ENCODE measurements at regions not wholly inside any gene's neighbourhood (a gene's known extent, or its start where the extent isn't known, plus 50 kb on each side); places are given as distances from the start of the nearest gene placed in this dataset.

DNA sequence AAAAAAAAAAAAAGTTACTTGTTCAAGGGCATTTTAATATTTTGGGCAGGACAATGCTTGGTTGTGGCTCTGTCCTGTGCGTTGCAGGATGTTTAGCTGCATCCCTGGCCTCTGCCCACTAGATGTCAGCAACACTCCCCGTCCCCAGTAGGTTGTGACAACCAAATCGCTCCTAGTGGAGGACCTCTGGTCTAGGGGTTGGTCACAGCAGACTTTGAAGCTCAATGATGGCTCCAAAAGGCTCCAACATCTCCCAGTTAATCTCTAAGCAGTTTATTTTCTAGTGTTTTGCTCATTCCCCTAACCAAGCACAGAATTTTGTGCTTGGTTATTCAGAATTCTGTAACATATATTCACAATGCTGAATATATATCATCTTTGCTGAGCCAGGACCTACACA, 67.0 kb downstream of the CHRNA1 start:
- Histone ChIP-seq H3K4me3 (ENCODE audit: low read length) (no peak overlapping the region), H3K36me3 (ENCODE audit: control insufficient read depth, insufficient read depth, low read length) (no peaks in the 10 kb centered on the region), H3K4me1 (ENCODE audit: control insufficient read depth, insufficient read depth, low read length) (no peaks in the 10 kb centered on the region), H3K9ac (ENCODE audit: low read length) (no peak overlapping the region), H3K9me3 (ENCODE audit: control insufficient read depth, low read length) (no peaks in the 10 kb centered on the region), H3K27me3 (ENCODE audit: control insufficient read depth, insufficient read depth, low read length) (peaks cover 2% of the 10 kb centered on the region)

DNA sequence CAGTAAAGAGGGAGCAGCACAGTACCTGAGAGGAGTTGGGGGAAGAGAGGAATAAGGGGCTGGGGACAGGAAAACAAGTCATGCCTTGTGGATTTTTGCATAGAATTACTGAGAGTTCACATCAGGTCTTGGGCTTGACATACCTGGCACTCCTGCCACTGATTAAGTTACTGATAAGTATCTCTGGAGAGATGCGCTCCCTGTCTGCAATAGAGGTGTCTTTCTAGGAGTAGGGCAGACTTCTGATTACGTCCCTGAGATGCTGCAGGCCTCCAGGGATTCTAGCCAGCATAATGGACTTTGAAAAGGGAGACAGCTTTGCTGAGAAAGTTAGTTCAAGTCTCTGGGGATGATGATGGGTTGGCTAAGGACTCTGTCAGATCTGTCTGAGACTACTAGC, 69.4 kb downstream of the CHRNA1 start:
- no peaks in the 10 kb centered on the region for H3K4me1 ChIP-seq (ENCODE audit: control insufficient read depth, insufficient read depth, low read length)
- no peak overlapping the region for H3K4me3 ChIP-seq (ENCODE audit: low read length)
- H3K9me3 ChIP-seq (ENCODE audit: control insufficient read depth, low read length): no peaks in the 10 kb centered on the region
- no peak overlapping the region for H3K9ac ChIP-seq (ENCODE audit: low read length)
- no peaks in the 10 kb centered on the region for H3K36me3 ChIP-seq (ENCODE audit: control insufficient read depth, insufficient read depth, low read length)
- H3K27me3 ChIP-seq (ENCODE audit: control insufficient read depth, insufficient read depth, low read length): peaks cover 6% of the 10 kb centered on the region

DNA sequence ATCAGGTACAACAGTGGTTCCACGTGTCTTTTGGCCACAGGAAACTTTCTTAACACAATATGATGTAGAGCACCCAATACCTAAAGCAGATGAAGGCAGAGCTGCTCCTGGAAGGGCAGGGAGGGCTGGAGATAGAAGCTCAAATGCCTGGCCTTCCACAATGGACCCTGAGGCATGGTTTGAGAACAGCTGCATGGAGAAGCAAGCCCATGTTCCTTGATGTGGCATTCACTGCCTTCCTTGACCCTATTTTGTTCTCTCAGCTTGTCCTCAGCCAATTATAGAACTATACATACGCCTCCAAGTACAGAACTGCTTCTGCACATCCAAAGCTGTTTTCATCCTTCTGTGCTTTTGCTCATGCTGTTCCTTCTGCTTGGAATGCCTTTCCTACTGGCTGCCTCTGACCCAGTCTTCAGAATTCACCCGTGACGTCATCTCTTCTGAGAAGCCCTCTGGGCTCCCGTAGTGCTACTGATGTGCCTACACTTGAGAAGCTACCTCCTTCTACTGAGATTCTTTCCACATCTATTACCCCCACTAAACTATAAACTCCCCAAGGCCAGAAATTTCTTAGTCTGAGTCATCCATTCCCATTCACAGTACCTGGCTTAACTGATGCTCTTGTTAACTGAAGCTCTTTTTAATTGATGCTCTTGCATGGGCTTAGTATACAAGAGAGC, 69.9 kb downstream of the CHRNA1 start:
- Histone ChIP-seq H3K4me3 (ENCODE audit: low read length) (no peak overlapping the region), H3K9me3 (ENCODE audit: control insufficient read depth, low read length) (no peaks in the 10 kb centered on the region), H3K36me3 (ENCODE audit: control insufficient read depth, insufficient read depth, low read length) (no peaks in the 10 kb centered on the region), H3K4me1 (ENCODE audit: control insufficient read depth, insufficient read depth, low read length) (no peaks in the 10 kb centered on the region), H3K27me3 (ENCODE audit: control insufficient read depth, insufficient read depth, low read length) (peaks cover 6% of the 10 kb centered on the region), H3K9ac (ENCODE audit: low read length) (no peak overlapping the region)

DNA sequence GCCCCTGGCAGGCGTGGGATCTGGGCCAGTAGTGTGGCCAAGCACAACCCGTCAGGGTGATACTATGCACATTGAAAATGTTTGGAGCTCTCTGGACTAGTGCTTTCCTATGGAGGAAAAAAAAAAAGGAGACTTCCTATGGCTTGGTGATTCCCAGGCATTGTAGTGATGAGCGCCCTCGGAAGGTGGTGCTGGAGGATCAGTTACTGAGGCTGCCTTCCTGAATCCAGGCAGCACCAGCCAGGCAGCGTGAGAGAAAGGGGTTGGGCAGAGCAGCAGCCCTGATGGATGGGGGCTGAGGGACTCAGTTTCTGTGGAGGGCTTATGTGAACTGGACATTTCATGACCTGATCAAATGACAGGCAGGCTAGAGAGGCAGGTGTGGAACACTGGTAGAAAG, 70.9 kb downstream of the CHRNA1 start:
- H3K4me3 ChIP-seq (ENCODE audit: low read length): no peak overlapping the region
- H3K36me3 ChIP-seq (ENCODE audit: control insufficient read depth, insufficient read depth, low read length): no peaks in the 10 kb centered on the region
- no peaks in the 10 kb centered on the region for H3K9me3 ChIP-seq (ENCODE audit: control insufficient read depth, low read length)
- H3K27me3 ChIP-seq (ENCODE audit: control insufficient read depth, insufficient read depth, low read length): peaks cover 6% of the 10 kb centered on the region
- no peak overlapping the region for H3K9ac ChIP-seq (ENCODE audit: low read length)
- H3K4me1 ChIP-seq (ENCODE audit: control insufficient read depth, insufficient read depth, low read length): no peaks in the 10 kb centered on the region

GRCh38 chr2:174692256-174692919, 71.9 kb downstream of the CHRNA1 start:
- H3K9ac ChIP-seq (ENCODE audit: low read length): no peak overlapping the region
- no peak overlapping the region for H3K4me3 ChIP-seq (ENCODE audit: low read length)
- no peaks in the 10 kb centered on the region for H3K9me3 ChIP-seq (ENCODE audit: control insufficient read depth, low read length)
- H3K4me1 ChIP-seq (ENCODE audit: control insufficient read depth, insufficient read depth, low read length): no peaks in the 10 kb centered on the region
- H3K36me3 ChIP-seq (ENCODE audit: control insufficient read depth, insufficient read depth, low read length): no peaks in the 10 kb centered on the region
- peaks cover 6% of the 10 kb centered on the region for H3K27me3 ChIP-seq (ENCODE audit: control insufficient read depth, insufficient read depth, low read length)

DNA sequence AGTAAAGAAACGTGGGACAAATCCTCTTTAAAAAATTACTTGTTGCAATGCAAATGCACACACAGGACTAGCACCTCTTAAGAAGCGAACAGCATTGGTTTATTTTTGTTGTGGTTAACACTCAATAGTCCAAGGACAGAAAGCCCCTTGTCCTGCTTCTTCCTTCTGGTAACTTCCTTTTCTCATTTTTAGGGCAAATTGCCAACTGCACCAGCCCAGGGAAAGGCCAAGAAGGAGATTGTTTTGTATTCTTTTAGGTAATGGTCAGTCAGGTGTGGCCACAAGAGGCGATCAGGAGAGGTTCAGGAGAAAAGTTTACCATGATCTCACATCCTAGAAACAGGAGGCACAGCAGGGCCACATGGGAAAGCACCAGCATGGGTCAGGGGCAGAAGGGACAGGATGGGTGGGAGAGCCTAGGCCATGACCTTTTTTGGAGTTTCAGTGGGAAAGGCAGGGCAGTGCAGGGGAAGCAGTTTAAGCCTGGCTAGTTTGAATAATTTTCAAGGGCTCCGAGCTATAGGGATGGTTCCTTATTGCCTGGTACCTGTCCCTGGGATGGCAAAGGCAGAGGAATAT, 73.0 kb downstream of the CHRNA1 start:
- Histone ChIP-seq H3K9me3 (ENCODE audit: control insufficient read depth, low read length) (no peaks in the 10 kb centered on the region), H3K4me1 (ENCODE audit: control insufficient read depth, insufficient read depth, low read length) (no peaks in the 10 kb centered on the region), H3K4me3 (ENCODE audit: low read length) (no peak overlapping the region), H3K9ac (ENCODE audit: low read length) (no peak overlapping the region), H3K36me3 (ENCODE audit: control insufficient read depth, insufficient read depth, low read length) (no peaks in the 10 kb centered on the region), H3K27me3 (ENCODE audit: control insufficient read depth, insufficient read depth, low read length) (peaks cover 6% of the 10 kb centered on the region)

GRCh38 chr2:174690026-174690425, 74.2 kb downstream of the CHRNA1 start:
- H3K4me1 ChIP-seq (ENCODE audit: control insufficient read depth, insufficient read depth, low read length): no peaks in the 10 kb centered on the region
- no peak overlapping the region for H3K4me3 ChIP-seq (ENCODE audit: low read length)
- H3K36me3 ChIP-seq (ENCODE audit: control insufficient read depth, insufficient read depth, low read length): no peaks in the 10 kb centered on the region
- H3K9me3 ChIP-seq (ENCODE audit: control insufficient read depth, low read length): no peaks in the 10 kb centered on the region
- peaks cover 6% of the 10 kb centered on the region for H3K27me3 ChIP-seq (ENCODE audit: control insufficient read depth, insufficient read depth, low read length)
- no peak overlapping the region for H3K9ac ChIP-seq (ENCODE audit: low read length)

DNA sequence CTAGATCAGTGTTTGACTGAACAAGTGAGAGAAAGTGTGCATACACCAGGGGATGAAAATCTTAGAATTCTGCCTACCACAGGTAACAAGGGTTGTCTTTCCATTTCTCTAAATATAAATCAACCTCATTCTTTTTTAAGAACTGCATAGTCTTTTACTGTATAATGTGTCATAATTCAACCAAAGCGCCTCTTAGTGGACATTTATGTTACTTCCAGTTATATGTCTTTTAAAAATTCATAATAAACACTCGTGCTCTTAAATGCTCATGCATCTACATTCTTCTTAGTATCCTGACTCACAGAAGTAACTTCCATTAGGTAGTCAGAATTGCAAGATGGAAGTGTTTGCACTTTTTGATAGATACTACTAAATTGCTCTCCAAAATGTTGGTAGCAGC, 76.2 kb downstream of the CHRNA1 start:
- Histone ChIP-seq H3K9me3 (ENCODE audit: control insufficient read depth, low read length) (no peaks in the 10 kb centered on the region), H3K36me3 (ENCODE audit: control insufficient read depth, insufficient read depth, low read length) (no peaks in the 10 kb centered on the region), H3K9ac (ENCODE audit: low read length) (no peak overlapping the region), H3K27me3 (ENCODE audit: control insufficient read depth, insufficient read depth, low read length) (peaks cover 23% of the 10 kb centered on the region), H3K4me1 (ENCODE audit: control insufficient read depth, insufficient read depth, low read length) (no peaks in the 10 kb centered on the region), H3K4me3 (ENCODE audit: low read length) (no peak overlapping the region)

DNA sequence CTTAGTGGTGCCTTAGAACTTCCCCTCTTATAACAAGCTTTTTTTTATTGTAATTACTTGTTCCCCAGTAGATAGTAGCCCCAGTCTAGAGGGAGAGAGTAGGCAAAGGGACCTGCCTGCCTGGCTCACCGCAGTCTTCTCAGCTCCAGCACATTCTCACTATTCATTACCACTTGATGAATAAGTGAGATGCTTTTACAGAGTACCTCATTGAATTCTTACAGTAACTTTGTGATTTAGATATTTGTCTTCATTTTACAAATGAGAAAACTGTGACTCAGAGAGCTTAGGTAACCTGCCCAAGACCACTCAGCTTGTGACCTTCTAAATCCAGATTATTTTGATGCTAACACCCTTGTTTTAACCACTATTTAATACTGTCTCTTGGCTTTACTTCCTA, 77.8 kb downstream of the CHRNA1 start:
- no peak overlapping the region for H3K9ac ChIP-seq (ENCODE audit: low read length)
- H3K4me1 ChIP-seq (ENCODE audit: control insufficient read depth, insufficient read depth, low read length): no peaks in the 10 kb centered on the region
- peaks cover 26% of the 10 kb centered on the region for H3K27me3 ChIP-seq (ENCODE audit: control insufficient read depth, insufficient read depth, low read length)
- H3K36me3 ChIP-seq (ENCODE audit: control insufficient read depth, insufficient read depth, low read length): no peaks in the 10 kb centered on the region
- H3K4me3 ChIP-seq (ENCODE audit: low read length): no peak overlapping the region
- no peaks in the 10 kb centered on the region for H3K9me3 ChIP-seq (ENCODE audit: control insufficient read depth, low read length)

- Histone ChIP-seq H3K4me1 (ENCODE audit: control insufficient read depth, insufficient read depth, low read length) (no peaks in the 10 kb centered on the region), H3K27me3 (ENCODE audit: control insufficient read depth, insufficient read depth, low read length) (peaks cover 26% of the 10 kb centered on the region), H3K9me3 (ENCODE audit: control insufficient read depth, low read length) (no peaks in the 10 kb centered on the region), H3K4me3 (ENCODE audit: low read length) (no peak overlapping the region), H3K36me3 (ENCODE audit: control insufficient read depth, insufficient read depth, low read length) (no peaks in the 10 kb centered on the region), H3K9ac (ENCODE audit: low read length) (no peak overlapping the region)
Observed at GRCh38 chr2:174683392-174683759, 80.9 kb downstream of the CHRNA1 start.

GRCh38 chr2:174682578-174683391, 81.5 kb downstream of the CHRNA1 start:
- no peaks in the 10 kb centered on the region for H3K36me3 ChIP-seq (ENCODE audit: control insufficient read depth, insufficient read depth, low read length)
- no peaks in the 10 kb centered on the region for H3K9me3 ChIP-seq (ENCODE audit: control insufficient read depth, low read length)
- no peaks in the 10 kb centered on the region for H3K4me1 ChIP-seq (ENCODE audit: control insufficient read depth, insufficient read depth, low read length)
- peak overlapping the region; percentile 66 for H3K9ac ChIP-seq (ENCODE audit: low read length)
- H3K27me3 ChIP-seq (ENCODE audit: control insufficient read depth, insufficient read depth, low read length): peaks cover 26% of the 10 kb centered on the region
- peak overlapping the region; percentile 29 for H3K4me3 ChIP-seq (ENCODE audit: low read length)

DNA sequence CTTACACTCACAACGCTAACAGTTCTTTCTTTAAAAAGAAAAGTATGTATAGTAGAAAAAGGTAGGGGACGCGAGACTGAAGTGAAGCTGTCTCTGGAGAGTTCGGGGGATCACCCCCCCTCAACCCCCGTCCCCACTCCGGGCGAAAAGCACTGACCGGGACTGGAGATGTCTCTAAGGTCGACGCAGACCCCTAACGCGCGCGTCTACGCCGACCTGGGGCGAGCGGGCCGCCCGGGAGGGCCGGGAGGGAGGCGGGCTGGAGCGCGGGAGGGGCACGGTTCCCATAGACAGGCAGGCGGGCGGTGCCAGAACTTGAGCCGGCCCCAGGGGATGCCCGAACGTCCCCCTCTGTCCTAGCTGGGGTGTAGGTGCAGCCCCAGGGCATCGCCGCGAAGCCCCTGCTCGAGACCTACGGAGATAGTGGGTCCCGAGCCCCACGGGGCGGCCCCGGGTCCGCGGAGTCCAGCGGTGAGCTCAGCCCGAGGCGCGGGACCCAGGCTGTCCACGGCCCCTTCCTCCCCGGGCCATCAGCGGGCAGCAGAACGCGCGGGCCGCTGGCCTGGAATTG, 82.2 kb downstream of the CHRNA1 start:
- Histone ChIP-seq H3K4me3 (ENCODE audit: low read length) (peak overlapping the region; percentile 29), H3K4me1 (ENCODE audit: control insufficient read depth, insufficient read depth, low read length) (no peaks in the 10 kb centered on the region)

More for the DNA sequence above, 82.2 kb downstream of the CHRNA1 start:
- H3K9ac ChIP-seq (ENCODE audit: low read length): peak overlapping the region; percentile 66
- H3K36me3 ChIP-seq (ENCODE audit: control insufficient read depth, insufficient read depth, low read length): no peaks in the 10 kb centered on the region
- no peaks in the 10 kb centered on the region for H3K9me3 ChIP-seq (ENCODE audit: control insufficient read depth, low read length)
- peaks cover 26% of the 10 kb centered on the region for H3K27me3 ChIP-seq (ENCODE audit: control insufficient read depth, insufficient read depth, low read length)

Data from mucosa of stomach (tissue), 1 donor.